Chondrocyte (in vitro differentiated cells): ENCODE measurements at regions not wholly inside any gene's neighbourhood (a gene's known extent, or its start where the extent isn't known, plus 50 kb on each side); places are given as distances from the start of the nearest gene placed in this dataset.

Experiments
- DNase-seq: peaks from one replicate; pipeline ENCODE4 v3.0.0; 2021; ENCODE audit warnings: mixed read lengths, low spot score
- H3K27ac Mint-ChIP-seq: one replicate; pipeline ENCODE4 v1.8.0; 2021; ENCODE audit warnings: mild to moderate bottlenecking, moderate library complexity, mixed read lengths; ENCODE audit not compliant: unreplicated experiment
- H3K27me3 Mint-ChIP-seq: 2 replicates; pipeline ENCODE4 v1.8.0; 2021; ENCODE audit warnings: low read depth, mixed read lengths
- H3K36me3 Mint-ChIP-seq: 2 replicates; pipeline ENCODE4 v1.8.0; 2021; ENCODE audit warnings: low read depth, mixed read lengths
- H3K4me1 Mint-ChIP-seq: 2 replicates; pipeline ENCODE4 v1.8.0; 2021; ENCODE audit warnings: low read depth, mild to moderate bottlenecking, mixed read lengths
- H3K4me3 Mint-ChIP-seq: one replicate; pipeline ENCODE4 v1.8.0; 2021; ENCODE audit warnings: mild to moderate bottlenecking, moderate library complexity, mixed read lengths; ENCODE audit not compliant: unreplicated experiment
- H3K9me3 Mint-ChIP-seq: 2 replicates; pipeline ENCODE4 v1.8.0; 2021; ENCODE audit warnings: low read depth, mixed read lengths
- CTCF ChIP-seq: fragments of 200-600 bp; sonication (generic); IDR thresholded peaks from 2 replicates; pipeline ENCODE4 v1.5.0; 2021; ENCODE audit warnings: antibody characterized with exemption, mild to moderate bottlenecking, moderate library complexity

GRCh38 chr11:81578571-81578970, 1155.1 kb downstream of the FAM181B start:
- no peak for TF ChIP-seq CTCF
- Mint-ChIP-seq H3K4me3 (no peak overlapping the region), H3K27me3 (peaks cover 8% of the 10 kb centered on the region), H3K36me3 (no peaks in the 10 kb centered on the region), H3K27ac (no peak overlapping the region), H3K4me1 (no peaks in the 10 kb centered on the region), H3K9me3 (no peaks in the 10 kb centered on the region)
- DNase-seq, result no peak

- Mint-ChIP-seq H3K4me1 (no peaks in the 10 kb centered on the region), H3K36me3 (no peaks in the 10 kb centered on the region), H3K9me3 (no peaks in the 10 kb centered on the region), H3K27ac (no peak overlapping the region), H3K27me3 (peaks cover 8% of the 10 kb centered on the region), H3K4me3 (no peak overlapping the region)
- no peak for DNase-seq
- TF ChIP-seq CTCF, result no peak
These were observed 1159.4 kb downstream of the FAM181B start for GRCh38 chr11:81574301-81574700.

GRCh38 chr11:81573367-81573766, 1160.3 kb downstream of the FAM181B start:
- DNase-seq, result no peak
- no peak overlapping the region for H3K27ac Mint-ChIP-seq
- no peaks in the 10 kb centered on the region for H3K36me3 Mint-ChIP-seq
- H3K4me1 Mint-ChIP-seq, result no peaks in the 10 kb centered on the region
- H3K27me3 Mint-ChIP-seq, result peaks cover 8% of the 10 kb centered on the region
- no peak for TF ChIP-seq CTCF
- no peaks in the 10 kb centered on the region for H3K9me3 Mint-ChIP-seq
- no peak overlapping the region for H3K4me3 Mint-ChIP-seq

GRCh38 chr11:81570669-81571068, 1163.0 kb downstream of the FAM181B start:
- Mint-ChIP-seq H3K27me3 (peaks cover 3% of the 10 kb centered on the region), H3K9me3 (no peaks in the 10 kb centered on the region), H3K27ac (no peak overlapping the region), H3K4me1 (no peaks in the 10 kb centered on the region), H3K36me3 (no peaks in the 10 kb centered on the region), H3K4me3 (no peak overlapping the region)
- DNase-seq, result no peak
- TF ChIP-seq CTCF, result no peak

- peaks cover 3% of the 10 kb centered on the region for H3K27me3 Mint-ChIP-seq
- DNase-seq, result no peak
- H3K4me3 Mint-ChIP-seq, result no peak overlapping the region
- H3K4me1 Mint-ChIP-seq, result no peaks in the 10 kb centered on the region
- peak; percentile 25 for TF ChIP-seq CTCF
- peaks cover 5% of the 10 kb centered on the region for H3K9me3 Mint-ChIP-seq
- H3K36me3 Mint-ChIP-seq, result no peaks in the 10 kb centered on the region
- no peak overlapping the region for H3K27ac Mint-ChIP-seq
These were observed 1163.7 kb downstream of the FAM181B start for GRCh38 chr11:81569999-81570398.
